Forelimb muscle (tissue), 1 donor: ENCODE measurements at regions not wholly inside any gene's neighbourhood (a gene's known extent, or its start where the extent isn't known, plus 50 kb on each side); places are given as distances from the start of the nearest gene placed in this dataset.

Source experiments
- DNase-seq: peaks from one replicate; pipeline ENCODE4 v3.0.0-alpha.2; 2013; ENCODE audit warnings: low read depth

DNA sequence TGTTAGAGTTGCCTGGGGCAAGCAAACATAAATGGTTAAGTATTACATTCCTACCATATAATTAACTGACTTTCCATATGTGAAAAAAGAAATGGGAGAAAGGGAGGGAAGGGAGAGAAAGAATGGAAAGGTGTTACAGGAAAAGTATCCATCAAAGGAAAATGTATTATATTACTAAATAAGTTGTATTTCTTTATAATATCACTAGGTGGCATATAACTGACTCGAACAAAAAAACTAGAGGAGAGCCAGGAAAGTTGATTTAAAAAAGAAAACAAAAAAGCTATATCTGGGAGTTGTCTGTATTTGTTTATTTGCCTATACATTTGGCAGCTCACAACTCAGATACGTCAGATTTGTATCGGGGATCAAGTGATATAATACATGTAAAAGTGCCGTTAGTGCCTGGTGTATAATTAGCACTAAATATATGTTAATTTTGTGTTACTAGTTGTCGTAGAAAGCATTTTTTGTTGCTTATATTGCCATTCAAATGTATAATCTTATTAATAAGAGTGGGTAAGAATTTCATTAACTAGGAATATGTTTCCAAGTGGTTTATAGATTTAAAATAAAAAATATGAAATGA, 59.6 kb upstream of the ADAMTS19 start:
- no peak for DNase-seq

- DNase-seq, result no peak
These were observed 54.9 kb upstream of the ADAMTS19 start for GRCh38 chr5:129405222-129405621.

GRCh38 chr5:129406440-129406839, 53.7 kb upstream of the ADAMTS19 start:
- no peak for DNase-seq
